Lung (tissue), 11 donors: ENCODE measurements at regions not wholly inside any gene's neighbourhood (a gene's known extent, or its start where the extent isn't known, plus 50 kb on each side); places are given as distances from the start of the nearest gene placed in this dataset.
A peak's percentile ranks its signal among the peaks of the same experiment; 100 is the strongest.

Experiments
- ATAC-seq: fragments of 200-7000 bp; cut with Tn5 transposase; one replicate; pipeline ENCODE4 v1.9.1; 2020; ENCODE audit warnings: moderate number of reproducible peaks; ENCODE audit not compliant: insufficient read depth, low FRiP score
- DNase-seq, 3 donors: peaks; one replicate each; pipeline ENCODE4 v3.0.0-alpha.2; 2013 to 2017
- H3K27ac ChIP-seq, 2 donors: one replicate each; pipeline ENCODE4 v1.5.1; 2013; ENCODE audit warnings: mild to moderate bottlenecking in 2 of 2, moderate library complexity in 2 of 2, control low read depth in 1 of 2, inconsistent platforms in 1 of 2, low read depth in 1 of 2, low read length in 1 of 2
- H3K27me3 ChIP-seq, 3 donors: one replicate each; pipeline ENCODE4 v1.5.1; 2013; ENCODE audit warnings: low read length in 2 of 3; ENCODE audit not compliant: control insufficient read depth in 3 of 3, insufficient read depth in 3 of 3
- H3K36me3 ChIP-seq, 4 donors: one replicate each; pipeline ENCODE4 v1.5.1; 2013; ENCODE audit warnings: low read length in 4 of 4, mild to moderate bottlenecking in 1 of 4, moderate library complexity in 1 of 4; ENCODE audit not compliant: control insufficient read depth in 4 of 4, insufficient read depth in 4 of 4
- H3K4me1 ChIP-seq, 5 donors: one replicate each; pipeline ENCODE4 v1.5.1; 2013; ENCODE audit warnings: low read length in 5 of 5, mild to moderate bottlenecking in 2 of 5, moderate library complexity in 1 of 5; ENCODE audit not compliant: control insufficient read depth in 5 of 5, insufficient read depth in 5 of 5
- H3K4me3 ChIP-seq: one replicate; pipeline ENCODE4 v1.5.1; 2013; ENCODE audit warnings: mild to moderate bottlenecking, control low read depth, moderate library complexity
- H3K9ac ChIP-seq, 2 donors: one replicate each; pipeline ENCODE4 v1.5.1; 2013; ENCODE audit warnings: low read length in 2 of 2, control low read depth in 1 of 2; ENCODE audit not compliant: insufficient read depth in 1 of 2
- H3K9me3 ChIP-seq, 4 donors: one replicate each; pipeline ENCODE4 v1.5.1; 2013; ENCODE audit warnings: low read length in 3 of 4, mild to moderate bottlenecking in 1 of 4, moderate library complexity in 1 of 4; ENCODE audit not compliant: control insufficient read depth in 4 of 4, insufficient read depth in 3 of 4
- CTCF ChIP-seq: IDR thresholded peaks from 2 replicates; pipeline ENCODE4 v1.5.1; 2012; ENCODE audit warnings: mild to moderate bottlenecking; ENCODE audit errors: control extremely low read depth, extremely low read depth
- WGBS, 2 donors: extraction: QIAGEN DNeasy Blood & Tissue Kit; methylation state at CpG; one replicate each; pipeline ENCODE4 v1.1.7; 2013; 5-methylcytosine and 5-hydroxymethylcytosine counted together
- donor health status: control.
- donor health status: control.
- donor health status: Bipolar disorder and iron deficiency.
- donor health status: healthy.
- donor health status: DM: yes; HTN: yes; CAD: no.

- Histone ChIP-seq H3K36me3 (no peaks in the 10 kb centered on the region), H3K4me1 (peaks cover 0 to 41% (median 4%) of the 10 kb centered on the region in 5 donors), H3K27ac (no peak overlapping the region), H3K4me3 (no peak overlapping the region), H3K9me3 (no peaks in the 10 kb centered on the region), H3K9ac (no peak overlapping the region), H3K27me3 (peaks cover 0 to 4% (median 0%) of the 10 kb centered on the region in 3 donors)
- TF ChIP-seq CTCF, result no peak
- no peak for ATAC-seq
- WGBS, 2 donors, result 90 to 92% methylated on average over 5 of the region's 5 CpGs
- DNase-seq, result no peak
These were observed 469.5 kb downstream of the SOX6 start for GRCh38 chr11:15886866-15887265.

- DNase-seq (peak in 2 of 3 donors; percentile 47 to 61), ATAC-seq (no peak)
- H3K4me1 ChIP-seq, result peaks cover 0 to 38% (median 12%) of the 10 kb centered on the region in 5 donors
- H3K9ac ChIP-seq, result no peak overlapping the region
- no peak overlapping the region for H3K4me3 ChIP-seq
- H3K27ac ChIP-seq, result no peak overlapping the region
- WGBS, 2 donors, result 76 to 83% methylated on average over 2 of the region's 2 CpGs
- H3K9me3 ChIP-seq, result no peaks in the 10 kb centered on the region
- H3K36me3 ChIP-seq, result no peaks in the 10 kb centered on the region
- H3K27me3 ChIP-seq, result peaks cover 0 to 4% (median 0%) of the 10 kb centered on the region in 3 donors
- TF ChIP-seq CTCF, result no peak
These were observed 467.6 kb downstream of the SOX6 start for GRCh38 chr11:15888556-15889345.

- peaks cover 0 to 32% (median 14%) of the 10 kb centered on the region in 5 donors for H3K4me1 ChIP-seq
- H3K36me3 ChIP-seq, result no peaks in the 10 kb centered on the region
- no peaks in the 10 kb centered on the region for H3K9me3 ChIP-seq
- WGBS, 2 donors, result 71 to 80% methylated on average over 2 of the region's 2 CpGs
- no peak for TF ChIP-seq CTCF
- H3K27ac ChIP-seq, result no peak overlapping the region
- no peak overlapping the region for H3K9ac ChIP-seq
- H3K4me3 ChIP-seq, result no peak overlapping the region
- no peak for ATAC-seq
- H3K27me3 ChIP-seq, result peaks cover 0 to 4% (median 0%) of the 10 kb centered on the region in 3 donors
- no peak for DNase-seq
These were observed 466.8 kb downstream of the SOX6 start for GRCh38 chr11:15889363-15890030.
